ENCODE measurements at regions not wholly inside any gene's neighbourhood (a gene's known extent, or its start where the extent isn't known, plus 50 kb on each side); places are given as distances from the start of the nearest gene placed in this dataset.
"Not testable (repeated sequence)": the region's sequence is repeated elsewhere in the genome, so short reads cannot be mapped to it uniquely, and the experiment has no call there.

- DNase-seq (ENCODE audit: low read depth), result no peak
- in situ Hi-C loops (cut with HindIII; ENCODE audit: low pct_unique_long_range_greater_than_20kb, low sequenced_read_pairs), result no loop called here
These were observed 147.5 kb upstream of the MME start for GRCh38 chr3:154932633-154933032.

GRCh38 chr3:154931484-154931883 is 148.6 kb upstream of the MME start:
- in situ Hi-C loops (cut with HindIII; ENCODE audit: low pct_unique_long_range_greater_than_20kb, low sequenced_read_pairs), result no loop called here
- no peak for DNase-seq (ENCODE audit: low read depth)

GRCh38 chr3:154926721-154927120 is 153.4 kb upstream of the MME start:
- in situ Hi-C loops (cut with HindIII; ENCODE audit: low pct_unique_long_range_greater_than_20kb, low sequenced_read_pairs), result no loop called here
- no peak for DNase-seq (ENCODE audit: low read depth)

- in situ Hi-C loops (cut with HindIII; ENCODE audit: low pct_unique_long_range_greater_than_20kb, low sequenced_read_pairs), result no loop called here
- DNase-seq (ENCODE audit: low read depth), result no peak
These were observed 158.8 kb upstream of the MME start for GRCh38 chr3:154921351-154921750.

- in situ Hi-C loops (cut with HindIII; ENCODE audit: low pct_unique_long_range_greater_than_20kb, low sequenced_read_pairs), result no loop called here
- no peak for DNase-seq (ENCODE audit: low read depth)
These were observed 160.9 kb upstream of the MME start for GRCh38 chr3:154919226-154919625.

GRCh38 chr3:154904328-154904727 is 175.8 kb upstream of the MME start:
- DNase-seq (ENCODE audit: low read depth), result peak; percentile 19
- in situ Hi-C loops (cut with HindIII; ENCODE audit: low pct_unique_long_range_greater_than_20kb, low sequenced_read_pairs), result no loop called here

GRCh38 chr3:154902495-154902894 is 177.6 kb upstream of the MME start:
- in situ Hi-C loops (cut with HindIII; ENCODE audit: low pct_unique_long_range_greater_than_20kb, low sequenced_read_pairs); DNase-seq (ENCODE audit: low read depth): not testable (repeated sequence)

GRCh38 chr3:154901278-154901677 is 178.8 kb upstream of the MME start:
- in situ Hi-C loops (cut with HindIII; ENCODE audit: low pct_unique_long_range_greater_than_20kb, low sequenced_read_pairs), result no loop called here
- no peak for DNase-seq (ENCODE audit: low read depth)

GRCh38 chr3:154900816-154901215 is 179.3 kb upstream of the MME start:
- no peak for DNase-seq (ENCODE audit: low read depth)
- in situ Hi-C loops (cut with HindIII; ENCODE audit: low pct_unique_long_range_greater_than_20kb, low sequenced_read_pairs), result no loop called here

- in situ Hi-C loops (cut with HindIII; ENCODE audit: low pct_unique_long_range_greater_than_20kb, low sequenced_read_pairs), result no loop called here
These were observed 181.2 kb upstream of the MME start for GRCh38 chr3:154898916-154899315.

GRCh38 chr3:154898443-154898842 is 181.7 kb upstream of the MME start:
- DNase-seq (ENCODE audit: low read depth), result no peak
- in situ Hi-C loops (cut with HindIII; ENCODE audit: low pct_unique_long_range_greater_than_20kb, low sequenced_read_pairs), result no loop called here

More at GRCh38 chr3:154898916-154899315, 181.2 kb upstream of the MME start:
- DNase-seq (ENCODE audit: low read depth), result no peak

GRCh38 chr3:154893813-154894212 is 186.3 kb upstream of the MME start:
- in situ Hi-C loops (cut with HindIII; ENCODE audit: low pct_unique_long_range_greater_than_20kb, low sequenced_read_pairs), result no loop called here
- DNase-seq (ENCODE audit: low read depth), result no peak

GRCh38 chr3:154889227-154889634 is 190.9 kb upstream of the MME start:
- DNase-seq (ENCODE audit: low read depth), result no peak
- in situ Hi-C loops (cut with HindIII; ENCODE audit: low pct_unique_long_range_greater_than_20kb, low sequenced_read_pairs), result no loop called here

GRCh38 chr3:154887869-154888268 is 192.2 kb upstream of the MME start:
- DNase-seq (ENCODE audit: low read depth), result no peak
- in situ Hi-C loops (cut with HindIII; ENCODE audit: low pct_unique_long_range_greater_than_20kb, low sequenced_read_pairs), result no loop called here

GRCh38 chr3:154886437-154886836 is 193.7 kb upstream of the MME start:
- peak; percentile 40 for DNase-seq (ENCODE audit: low read depth)
- in situ Hi-C loops (cut with HindIII; ENCODE audit: low pct_unique_long_range_greater_than_20kb, low sequenced_read_pairs), result no loop called here

GRCh38 chr3:154885418-154885817 is 194.7 kb upstream of the MME start:
- no peak for DNase-seq (ENCODE audit: low read depth)
- in situ Hi-C loops (cut with HindIII; ENCODE audit: low pct_unique_long_range_greater_than_20kb, low sequenced_read_pairs), result no loop called here

- in situ Hi-C loops (cut with HindIII; ENCODE audit: low pct_unique_long_range_greater_than_20kb, low sequenced_read_pairs), result no loop called here
- no peak for DNase-seq (ENCODE audit: low read depth)
These were observed 195.2 kb upstream of the MME start for GRCh38 chr3:154884952-154885351.

GRCh38 chr3:154875142-154875541 is 205.0 kb upstream of the MME start:
- DNase-seq (ENCODE audit: low read depth), result no peak
- in situ Hi-C loops (cut with HindIII; ENCODE audit: low pct_unique_long_range_greater_than_20kb, low sequenced_read_pairs), result no loop called here

GRCh38 chr3:154872696-154873095 is 207.4 kb upstream of the MME start:
- in situ Hi-C loops (cut with HindIII; ENCODE audit: low pct_unique_long_range_greater_than_20kb, low sequenced_read_pairs), result no loop called here

GRCh38 chr3:154872074-154872473 is 208.0 kb upstream of the MME start:
- no peak for DNase-seq (ENCODE audit: low read depth)

More at GRCh38 chr3:154872696-154873095, 207.4 kb upstream of the MME start:
- DNase-seq (ENCODE audit: low read depth), result no peak

GRCh38 chr3:154864947-154865346 is 215.2 kb upstream of the MME start:
- in situ Hi-C loops (cut with HindIII; ENCODE audit: low pct_unique_long_range_greater_than_20kb, low sequenced_read_pairs), result no loop called here
- no peak for DNase-seq (ENCODE audit: low read depth)

More at GRCh38 chr3:154872074-154872473, 208.0 kb upstream of the MME start:
- in situ Hi-C loops (cut with HindIII; ENCODE audit: low pct_unique_long_range_greater_than_20kb, low sequenced_read_pairs), result no loop called here

All from Caki2 (cell line).